ENCODE measurements at regions not wholly inside any gene's neighbourhood (a gene's known extent, or its start where the extent isn't known, plus 50 kb on each side); places are given as distances from the start of the nearest gene placed in this dataset.
A peak's percentile ranks its signal among the peaks of the same experiment; 100 is the strongest.

GRCh38 chr7:25391961-25392587 lies 163.8 kb upstream of the NPVF start:
- Histone ChIP-seq H3K4me3 (replicated peaks in 1 of 4; ENCODE audit: control extremely low read depth in 1 of 4, insufficient read depth in 1 of 4, low read depth in 3 of 4, low read length in 4 of 4) (peak overlapping the region in 2 of 4 experiments; percentile 3 to 11), H3K4me1 (ENCODE audit: control insufficient read depth, extremely low read depth, insufficient read depth, low read length) (no peaks in the 10 kb centered on the region), H3K27me3 (ENCODE audit: control insufficient read depth, insufficient read depth, low read length) (no peaks in the 10 kb centered on the region), H3K4me2 (ENCODE audit: extremely low read depth, insufficient read depth, low read length) (peak overlapping the region; percentile 81), H3K27ac (ENCODE audit: insufficient read depth, low read length) (no peak overlapping the region), H3K9ac (ENCODE audit: insufficient read depth, low read length) (no peak overlapping the region), H3K79me2 (ENCODE audit: control insufficient read depth, insufficient read depth, low read length) (no peaks in the 10 kb centered on the region), H3K9me3 (ENCODE audit: control insufficient read depth, insufficient read depth, low read depth, low read length) (no peaks in the 10 kb centered on the region), H4K20me1 (ENCODE audit: control insufficient read depth, extremely low read depth, insufficient read depth, low read length) (no peaks in the 10 kb centered on the region), H3K36me3 (ENCODE audit: control insufficient read depth, insufficient read depth, low read length) (no peaks in the 10 kb centered on the region), H2AFZ (ENCODE audit: low read length) (peak overlapping the region; percentile 84)
- TF ChIP-seq CTCF (conservative IDR thresholded peaks at IDR 0.05 in 1 of 2, IDR thresholded peaks at IDR 0.05 in 1 of 2; ENCODE audit: low read depth in 1 of 2, low read length in 2 of 2): no peak
- TF ChIP-seq EZH2 (IDR thresholded peaks at IDR 0.05; ENCODE audit: low read length, missing control alignments): no peak
- DNase-seq (ENCODE audit: low read depth in 2 of 2): peak in 1 of 2 donors; percentile 18

- H3K36me3 ChIP-seq (ENCODE audit: control insufficient read depth, insufficient read depth, low read length): no peaks in the 10 kb centered on the region
- no peak overlapping the region for H3K9ac ChIP-seq (ENCODE audit: insufficient read depth, low read length)
- H3K4me3 ChIP-seq (replicated peaks in 1 of 4; ENCODE audit: control extremely low read depth in 1 of 4, insufficient read depth in 1 of 4, low read depth in 3 of 4, low read length in 4 of 4): no peak overlapping the region
- DNase-seq (ENCODE audit: low read depth in 2 of 2): peak in 1 of 2 donors; percentile 15
- no peaks in the 10 kb centered on the region for H3K9me3 ChIP-seq (ENCODE audit: control insufficient read depth, insufficient read depth, low read depth, low read length)
- H3K27me3 ChIP-seq (ENCODE audit: control insufficient read depth, insufficient read depth, low read length): no peaks in the 10 kb centered on the region
- TF ChIP-seq EZH2 (IDR thresholded peaks at IDR 0.05; ENCODE audit: low read length, missing control alignments) (no peak), CTCF (conservative IDR thresholded peaks at IDR 0.05 in 1 of 2, IDR thresholded peaks at IDR 0.05 in 1 of 2; ENCODE audit: low read depth in 1 of 2, low read length in 2 of 2) (peak in 1 of 2 donors; percentile 23)
- no peaks in the 10 kb centered on the region for H3K4me1 ChIP-seq (ENCODE audit: control insufficient read depth, extremely low read depth, insufficient read depth, low read length)
- peak overlapping the region; percentile 52 for H3K4me2 ChIP-seq (ENCODE audit: extremely low read depth, insufficient read depth, low read length)
- peak overlapping the region; percentile 84 for H2AFZ ChIP-seq (ENCODE audit: low read length)
- no peaks in the 10 kb centered on the region for H4K20me1 ChIP-seq (ENCODE audit: control insufficient read depth, extremely low read depth, insufficient read depth, low read length)
- no peak overlapping the region for H3K27ac ChIP-seq (ENCODE audit: insufficient read depth, low read length)
- H3K79me2 ChIP-seq (ENCODE audit: control insufficient read depth, insufficient read depth, low read length): no peaks in the 10 kb centered on the region
Observed at GRCh38 chr7:25392588-25393338, 164.5 kb upstream of the NPVF start.

GRCh38 chr7:25395976-25396375 lies 167.7 kb upstream of the NPVF start:
- H3K27me3 ChIP-seq (ENCODE audit: control insufficient read depth, insufficient read depth, low read length): no peaks in the 10 kb centered on the region
- no peak overlapping the region for H3K4me3 ChIP-seq (replicated peaks in 1 of 4; ENCODE audit: control extremely low read depth in 1 of 4, insufficient read depth in 1 of 4, low read depth in 3 of 4, low read length in 4 of 4)
- no peaks in the 10 kb centered on the region for H3K36me3 ChIP-seq (ENCODE audit: control insufficient read depth, insufficient read depth, low read length)
- no peak for DNase-seq (ENCODE audit: low read depth in 2 of 2)
- H4K20me1 ChIP-seq (ENCODE audit: control insufficient read depth, extremely low read depth, insufficient read depth, low read length): no peaks in the 10 kb centered on the region
- H3K27ac ChIP-seq (ENCODE audit: insufficient read depth, low read length): no peak overlapping the region
- no peak for TF ChIP-seq CTCF (conservative IDR thresholded peaks at IDR 0.05 in 1 of 2, IDR thresholded peaks at IDR 0.05 in 1 of 2; ENCODE audit: low read depth in 1 of 2, low read length in 2 of 2)
- TF ChIP-seq EZH2 (IDR thresholded peaks at IDR 0.05; ENCODE audit: low read length, missing control alignments): no peak
- no peaks in the 10 kb centered on the region for H3K4me1 ChIP-seq (ENCODE audit: control insufficient read depth, extremely low read depth, insufficient read depth, low read length)
- no peak overlapping the region for H3K9ac ChIP-seq (ENCODE audit: insufficient read depth, low read length)
- no peaks in the 10 kb centered on the region for H3K79me2 ChIP-seq (ENCODE audit: control insufficient read depth, insufficient read depth, low read length)
- H3K4me2 ChIP-seq (ENCODE audit: extremely low read depth, insufficient read depth, low read length): no peak overlapping the region
- no peak overlapping the region for H2AFZ ChIP-seq (ENCODE audit: low read length)
- no peaks in the 10 kb centered on the region for H3K9me3 ChIP-seq (ENCODE audit: control insufficient read depth, insufficient read depth, low read depth, low read length)
